Inflammatory macrophage (primary cell): ENCODE measurements at regions not wholly inside any gene's neighbourhood (a gene's known extent, or its start where the extent isn't known, plus 50 kb on each side); places are given as distances from the start of the nearest gene placed in this dataset.

Source experiments
- DNase-seq, 2 donors: peaks; one replicate each; pipeline ENCODE4 v3.0.0-alpha.2; 2020 to 2022

- DNase-seq: no peak
Observed at GRCh38 chr12:61655241-61655640, 605.0 kb upstream of the USP15 start.

GRCh38 chr12:61667676-61668075 lies 592.5 kb upstream of the USP15 start:
- no peak for DNase-seq

GRCh38 chr12:61676520-61676919 lies 583.7 kb upstream of the USP15 start:
- DNase-seq: no peak

GRCh38 chr12:61687407-61687806 lies 572.8 kb upstream of the USP15 start:
- no peak for DNase-seq

- DNase-seq: no peak
Observed at GRCh38 chr12:61694214-61694613, 566.0 kb upstream of the USP15 start.

GRCh38 chr12:61701471-61701870 lies 558.7 kb upstream of the USP15 start:
- no peak for DNase-seq

GRCh38 chr12:61706783-61707182 lies 553.4 kb upstream of the USP15 start:
- no peak for DNase-seq

- DNase-seq: peak; percentile 0 to 7
Observed at GRCh38 chr12:61713121-61713520, 547.1 kb upstream of the USP15 start.

- DNase-seq: no peak
Observed at GRCh38 chr12:61717986-61718385, 542.2 kb upstream of the USP15 start.

- no peak for DNase-seq
Observed at GRCh38 chr12:61739925-61740324, 520.3 kb upstream of the USP15 start.

- DNase-seq: no peak
Observed at GRCh38 chr12:61750604-61751003, 509.6 kb upstream of the USP15 start.

- DNase-seq: no peak
Observed at GRCh38 chr12:61754214-61754613, 506.0 kb upstream of the USP15 start.

- DNase-seq: no peak
Observed at GRCh38 chr12:61757831-61758505, 502.2 kb upstream of the USP15 start.

- no peak for DNase-seq
Observed at GRCh38 chr12:61758661-61759060, 501.5 kb upstream of the USP15 start.

GRCh38 chr12:61765926-61766325 lies 494.3 kb upstream of the USP15 start:
- peak; percentile 8 to 50 for DNase-seq

GRCh38 chr12:61780435-61780834 lies 479.8 kb upstream of the USP15 start:
- DNase-seq: no peak

- DNase-seq: no peak
Observed at GRCh38 chr12:61781021-61781581, 479.1 kb upstream of the USP15 start.

- DNase-seq: no peak
Observed at GRCh38 chr12:61796846-61797245, 463.4 kb upstream of the USP15 start.

GRCh38 chr12:61797266-61797665 lies 462.9 kb upstream of the USP15 start:
- DNase-seq: no peak

GRCh38 chr12:61798778-61799177 lies 461.4 kb upstream of the USP15 start:
- no peak for DNase-seq

GRCh38 chr12:61804301-61804700 lies 455.9 kb upstream of the USP15 start:
- no peak for DNase-seq

- DNase-seq: no peak
Observed at GRCh38 chr12:61808856-61809255, 451.3 kb upstream of the USP15 start.

- DNase-seq: no peak
Observed at GRCh38 chr12:61810486-61810885, 449.7 kb upstream of the USP15 start.

- no peak for DNase-seq
Observed at GRCh38 chr12:61821381-61821780, 438.8 kb upstream of the USP15 start.

GRCh38 chr12:61823102-61823501 lies 437.1 kb upstream of the USP15 start:
- DNase-seq: no peak
